Mesenchymal stem cell (in vitro differentiated cells and primary cell): ENCODE measurements at regions not wholly inside any gene's neighbourhood (a gene's known extent, or its start where the extent isn't known, plus 50 kb on each side); places are given as distances from the start of the nearest gene placed in this dataset.

Source experiments
- DNase-seq: peaks from one replicate; pipeline ENCODE4 v3.0.0-alpha.2; 2013
- H2AFZ ChIP-seq: one replicate; pipeline ENCODE4 v1.6.1; 2013; ENCODE audit warnings: low read depth, mild to moderate bottlenecking, control low read depth, inconsistent platforms, low read length, moderate library complexity
- H2AK5ac ChIP-seq: 2 replicates; pipeline ENCODE4 v1.6.1; 2013; ENCODE audit warnings: low read length, moderate library complexity, mild to moderate bottlenecking, inconsistent platforms; ENCODE audit not compliant: severe bottlenecking
- H2BK120ac ChIP-seq: one replicate; pipeline ENCODE4 v1.6.1; 2013; ENCODE audit warnings: low read depth, mild to moderate bottlenecking, inconsistent platforms, low read length, moderate library complexity
- H2BK12ac ChIP-seq, 2 experiments: one replicate each; pipeline ENCODE4 v1.6.1; 2013; ENCODE audit warnings: inconsistent platforms in 2 of 2, low read length in 2 of 2, mild to moderate bottlenecking in 2 of 2, moderate library complexity in 2 of 2, control low read depth in 1 of 2
- H2BK15ac ChIP-seq: one replicate; pipeline ENCODE4 v1.6.1; 2013; ENCODE audit warnings: mild to moderate bottlenecking, low read depth, inconsistent platforms; ENCODE audit not compliant: poor library complexity, severe bottlenecking
- H2BK5ac ChIP-seq: 2 replicates; pipeline ENCODE4 v1.6.1; 2013; ENCODE audit warnings: low read depth, mild to moderate bottlenecking, low read length, control low read depth, inconsistent platforms; ENCODE audit not compliant: poor library complexity, severe bottlenecking
- H3K14ac ChIP-seq, 2 experiments: one replicate each; pipeline ENCODE4 v1.6.1; 2013; ENCODE audit warnings: inconsistent platforms in 2 of 2, low read length in 2 of 2, control low read depth in 1 of 2, mild to moderate bottlenecking in 1 of 2, moderate library complexity in 1 of 2
- H3K18ac ChIP-seq, 2 experiments: one replicate each; pipeline ENCODE4 v1.6.1; 2013; ENCODE audit warnings: inconsistent platforms in 2 of 2, low read length in 2 of 2, control low read depth in 1 of 2, low read depth in 1 of 2, mild to moderate bottlenecking in 1 of 2
- H3K23ac ChIP-seq, 2 experiments: one replicate each; pipeline ENCODE4 v1.6.1; 2013; ENCODE audit warnings: inconsistent platforms in 2 of 2, low read length in 2 of 2, mild to moderate bottlenecking in 2 of 2, moderate library complexity in 2 of 2, control low read depth in 1 of 2
- H3K27ac ChIP-seq: 2 replicates; pipeline ENCODE4 v1.5.1; 2013; ENCODE audit warnings: mild to moderate bottlenecking, moderate library complexity, low read length, control low read depth, inconsistent platforms; ENCODE audit not compliant: poor library complexity, severe bottlenecking
- H3K27me3 ChIP-seq, 2 experiments: 2 replicates each; pipeline versions ENCODE4 v1.6.1 to v1.7.0; 2013; ENCODE audit warnings: low read length in 2 of 2, mild to moderate bottlenecking in 2 of 2, moderate library complexity in 2 of 2, control low read depth in 1 of 2, inconsistent platforms in 1 of 2; ENCODE audit not compliant: control insufficient read depth in 1 of 2, insufficient read depth in 1 of 2
- H3K36me3 ChIP-seq, 2 experiments: 2 replicates each; pipeline versions ENCODE4 v1.6.1 to v1.7.0; 2013; ENCODE audit warnings: low read length in 2 of 2, control low read depth in 1 of 2, inconsistent platforms in 1 of 2, low read depth in 1 of 2, mild to moderate bottlenecking in 1 of 2; ENCODE audit not compliant: insufficient read depth in 2 of 2, control insufficient read depth in 1 of 2
- H3K4ac ChIP-seq, 2 experiments: one replicate each; pipeline ENCODE4 v1.6.1; 2013; ENCODE audit warnings: inconsistent platforms in 2 of 2, low read length in 2 of 2, mild to moderate bottlenecking in 2 of 2, moderate library complexity in 2 of 2, control low read depth in 1 of 2, low read depth in 1 of 2
- H3K4me1 ChIP-seq: 2 replicates; pipeline ENCODE4 v1.6.1; 2013; ENCODE audit warnings: low read depth, low read length, control low read depth; ENCODE audit not compliant: control insufficient read depth, insufficient read depth
- H3K4me2 ChIP-seq: 2 replicates; pipeline ENCODE4 v1.6.1; 2013; ENCODE audit warnings: low read length, mild to moderate bottlenecking, inconsistent platforms; ENCODE audit not compliant: poor library complexity, severe bottlenecking
- H3K4me3 ChIP-seq, 2 experiments: 2 replicates each; pipeline versions ENCODE4 v1.5.1 to v1.7.0; 2013; ENCODE audit warnings: low read length in 2 of 2, mild to moderate bottlenecking in 2 of 2, control low read depth in 1 of 2, low read depth in 1 of 2; ENCODE audit not compliant: insufficient read depth in 1 of 2
- H3K79me1 ChIP-seq: replicated peaks from 2 replicates; pipeline ENCODE4 v1.6.1; 2013; ENCODE audit warnings: mild to moderate bottlenecking, control low read depth, low read length, inconsistent platforms; ENCODE audit not compliant: poor library complexity, severe bottlenecking
- H3K9ac ChIP-seq: 2 replicates; pipeline ENCODE4 v1.7.0; 2013; ENCODE audit warnings: mild to moderate bottlenecking, low read length, moderate library complexity
- H3K9me3 ChIP-seq: 2 replicates; pipeline ENCODE4 v1.7.0; 2013; ENCODE audit warnings: mild to moderate bottlenecking, low read length; ENCODE audit not compliant: control insufficient read depth
- H4K8ac ChIP-seq: one replicate; pipeline ENCODE4 v1.6.1; 2013; ENCODE audit warnings: inconsistent platforms, mild to moderate bottlenecking, low read length, moderate library complexity
- H4K91ac ChIP-seq: one replicate; pipeline ENCODE4 v1.6.1; 2013; ENCODE audit warnings: mild to moderate bottlenecking, low read length, inconsistent platforms
- WGBS: methylation state at CpG from one replicate; pipeline ENCODE4 v1.1.7; 2013; ENCODE audit warnings: mixed read lengths; 5-methylcytosine and 5-hydroxymethylcytosine counted together

DNA sequence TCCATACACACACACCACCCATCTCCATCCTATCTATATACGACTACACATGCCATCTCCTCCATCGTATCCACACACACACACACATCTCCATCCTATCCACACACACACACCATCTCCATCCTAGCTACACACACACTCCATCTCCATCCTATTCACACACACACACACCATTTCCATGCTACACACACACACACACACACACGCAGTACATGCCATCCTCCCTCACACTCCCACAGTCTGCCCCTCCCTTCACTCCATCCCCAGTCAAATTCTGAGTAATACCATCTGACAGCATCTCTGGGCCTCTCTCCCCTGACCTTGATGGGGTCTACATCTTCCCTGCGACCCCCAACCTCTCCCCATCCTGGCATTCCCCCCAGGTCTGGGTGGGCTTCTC lies 193.8 kb upstream of the LHX5 start:
- Histone ChIP-seq H3K36me3 (no peaks in the 10 kb centered on the region), H2BK5ac (no peak overlapping the region), H3K23ac (no peak overlapping the region), H3K27ac (no peak overlapping the region), H3K27me3 (peaks cover 0 to 47% of the 10 kb centered on the region in 2 experiments), H2BK120ac (no peak overlapping the region), H3K9me3 (no peaks in the 10 kb centered on the region), H3K79me1 (no peaks in the 10 kb centered on the region), H3K4me2 (no peak overlapping the region), H3K9ac (no peak overlapping the region), H2BK15ac (no peak overlapping the region), H3K4me3 (no peak overlapping the region), H3K14ac (no peak overlapping the region), H4K91ac (peak overlapping the region; percentile 44), H3K18ac (no peak overlapping the region), H2BK12ac (no peak overlapping the region), H3K4ac (no peak overlapping the region), H2AFZ (no peak overlapping the region), H2AK5ac (no peak overlapping the region), H4K8ac (no peak overlapping the region), H3K4me1 (no peaks in the 10 kb centered on the region)
- DNase-seq = no peak
- WGBS = 75% methylated on average over 4 of the region's 4 CpGs

DNA sequence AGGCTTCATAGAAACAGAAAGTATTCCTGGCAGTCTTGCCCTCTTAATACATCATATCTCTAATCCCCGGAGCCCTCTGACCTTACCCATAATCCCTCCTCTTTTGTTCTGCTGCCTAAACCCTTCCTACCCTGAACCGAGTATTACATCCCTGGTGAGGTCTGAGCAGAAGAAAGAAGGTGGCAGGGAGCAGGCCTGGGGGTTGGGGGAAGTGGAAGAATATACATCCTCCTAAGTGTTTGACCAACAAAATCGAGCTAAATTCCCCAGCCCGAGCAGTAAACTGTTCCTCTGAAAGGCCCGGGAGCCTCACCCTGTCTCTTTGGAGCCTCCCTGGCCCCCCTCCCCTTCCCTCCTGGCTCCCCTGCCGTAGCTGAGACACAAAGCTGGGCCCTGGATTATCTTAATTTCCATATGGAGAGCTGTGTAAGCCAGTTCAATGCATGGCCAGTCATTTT lies 192.6 kb upstream of the LHX5 start:
- Histone ChIP-seq H4K8ac (no peak overlapping the region), H3K9me3 (no peaks in the 10 kb centered on the region), H3K4me3 (no peak overlapping the region), H2BK120ac (no peak overlapping the region), H2AK5ac (no peak overlapping the region), H3K4ac (no peak overlapping the region), H3K27ac (no peak overlapping the region), H3K4me2 (no peak overlapping the region), H3K14ac (no peak overlapping the region), H2BK12ac (no peak overlapping the region), H3K36me3 (no peaks in the 10 kb centered on the region), H3K4me1 (no peaks in the 10 kb centered on the region), H2AFZ (no peak overlapping the region), H4K91ac (no peak overlapping the region), H3K23ac (no peak overlapping the region), H3K79me1 (no peaks in the 10 kb centered on the region), H3K9ac (no peak overlapping the region), H3K18ac (no peak overlapping the region), H2BK15ac (no peak overlapping the region), H3K27me3 (peaks cover 0 to 36% of the 10 kb centered on the region in 2 experiments), H2BK5ac (no peak overlapping the region)
- 46% methylated on average over 5 of the region's 6 CpGs for WGBS
- DNase-seq = no peak

DNA sequence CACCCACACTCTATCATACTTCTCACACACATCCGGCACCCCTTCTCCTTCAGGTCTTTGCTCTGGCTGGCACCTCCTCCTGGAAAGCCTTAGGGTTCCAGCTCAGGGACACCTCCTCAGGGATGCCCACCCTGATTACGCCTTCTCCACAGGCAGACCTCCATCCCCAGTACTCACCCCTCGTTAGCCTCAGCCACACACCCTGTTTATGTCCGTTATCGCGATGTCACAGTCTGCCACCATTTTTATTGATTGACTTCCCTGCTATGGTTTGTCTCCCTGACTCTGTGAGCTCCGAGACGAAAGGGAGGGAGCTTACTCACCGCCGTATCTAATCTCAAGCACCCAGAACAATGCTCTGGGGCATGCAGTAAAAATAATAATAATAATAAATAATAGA lies 191.7 kb upstream of the LHX5 start:
- no peaks in the 10 kb centered on the region for H3K9me3 ChIP-seq
- no peaks in the 10 kb centered on the region for H3K79me1 ChIP-seq
- H3K9ac ChIP-seq = no peak overlapping the region
- H3K4me3 ChIP-seq = no peak overlapping the region
- no peak overlapping the region for H3K4ac ChIP-seq
- H3K4me2 ChIP-seq = no peak overlapping the region
- H3K14ac ChIP-seq = no peak overlapping the region
- no peak overlapping the region for H2BK5ac ChIP-seq
- H3K27ac ChIP-seq = no peak overlapping the region
- H2BK15ac ChIP-seq = no peak overlapping the region
- no peaks in the 10 kb centered on the region for H3K4me1 ChIP-seq
- no peak overlapping the region for H4K91ac ChIP-seq
- H2AFZ ChIP-seq = no peak overlapping the region
- no peak overlapping the region for H2AK5ac ChIP-seq
- 83% methylated on average over 6 of the region's 10 CpGs for WGBS
- no peak overlapping the region for H3K18ac ChIP-seq
- no peaks in the 10 kb centered on the region for H3K36me3 ChIP-seq
- no peak overlapping the region for H3K23ac ChIP-seq
- H4K8ac ChIP-seq = no peak overlapping the region
- H3K27me3 ChIP-seq = peaks cover 0 to 30% of the 10 kb centered on the region in 2 experiments
- no peak overlapping the region for H2BK120ac ChIP-seq
- DNase-seq = no peak
- no peak overlapping the region for H2BK12ac ChIP-seq

DNA sequence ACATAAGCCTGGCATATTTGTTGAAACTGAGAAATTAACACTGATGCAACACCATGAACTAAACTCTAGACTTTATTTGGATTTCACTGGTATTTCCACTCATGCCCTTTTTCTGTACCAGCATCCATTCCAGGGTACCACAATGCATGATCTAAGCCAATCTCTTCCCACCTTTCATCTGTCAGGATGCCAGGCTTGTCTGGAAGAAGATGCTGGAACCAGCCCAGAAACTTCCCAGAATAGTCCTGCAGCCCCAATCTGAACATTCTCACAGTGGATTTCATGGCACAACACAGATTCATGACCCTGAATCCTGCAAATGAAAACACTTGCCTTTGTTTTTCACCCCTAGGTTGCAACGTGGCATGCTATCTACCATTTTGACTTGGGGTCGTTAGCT lies 189.3 kb upstream of the LHX5 start:
- Histone ChIP-seq H3K4me2 (no peak overlapping the region), H2BK12ac (no peak overlapping the region), H3K27ac (no peak overlapping the region), H3K18ac (no peak overlapping the region), H4K91ac (no peak overlapping the region), H2BK5ac (no peak overlapping the region), H3K27me3 (peaks cover 0 to 6% of the 10 kb centered on the region in 2 experiments), H3K9ac (no peak overlapping the region), H2BK15ac (no peak overlapping the region), H3K9me3 (no peaks in the 10 kb centered on the region), H3K4me1 (no peaks in the 10 kb centered on the region), H2BK120ac (no peak overlapping the region), H3K4ac (no peak overlapping the region), H3K4me3 (no peak overlapping the region), H2AFZ (no peak overlapping the region), H3K23ac (no peak overlapping the region), H4K8ac (no peak overlapping the region), H3K36me3 (no peaks in the 10 kb centered on the region), H2AK5ac (no peak overlapping the region), H3K79me1 (no peaks in the 10 kb centered on the region), H3K14ac (no peak overlapping the region)
- WGBS = 67% methylated on average over 1 of the region's 2 CpGs
- no peak for DNase-seq
